ENCODE measurements at regions not wholly inside any gene's neighbourhood (a gene's known extent, or its start where the extent isn't known, plus 50 kb on each side); places are given as distances from the start of the nearest gene placed in this dataset.
A peak's percentile ranks its signal among the peaks of the same experiment; 100 is the strongest.

DNA sequence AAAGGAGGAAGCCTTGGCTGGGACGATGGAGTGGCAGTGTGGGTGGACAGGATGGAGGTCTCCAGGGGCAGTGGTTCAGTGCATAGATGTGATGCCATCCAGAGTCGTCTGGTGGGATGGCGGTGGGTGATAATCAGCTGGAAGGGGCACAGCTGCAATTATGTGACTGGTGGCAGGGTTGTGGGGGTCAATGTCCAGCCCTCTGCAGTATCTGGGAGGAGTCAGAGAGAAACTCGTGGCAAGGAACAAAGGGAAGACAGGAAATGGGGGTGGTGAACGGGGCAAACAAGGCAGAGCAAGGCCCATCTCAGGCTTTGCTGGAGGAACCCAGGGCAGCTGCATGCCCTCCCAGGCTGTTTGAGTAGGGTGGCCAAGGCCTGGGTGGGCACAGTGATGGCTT is 118.3 kb upstream of the USP24 start:
- no peak for DNase-seq

DNA sequence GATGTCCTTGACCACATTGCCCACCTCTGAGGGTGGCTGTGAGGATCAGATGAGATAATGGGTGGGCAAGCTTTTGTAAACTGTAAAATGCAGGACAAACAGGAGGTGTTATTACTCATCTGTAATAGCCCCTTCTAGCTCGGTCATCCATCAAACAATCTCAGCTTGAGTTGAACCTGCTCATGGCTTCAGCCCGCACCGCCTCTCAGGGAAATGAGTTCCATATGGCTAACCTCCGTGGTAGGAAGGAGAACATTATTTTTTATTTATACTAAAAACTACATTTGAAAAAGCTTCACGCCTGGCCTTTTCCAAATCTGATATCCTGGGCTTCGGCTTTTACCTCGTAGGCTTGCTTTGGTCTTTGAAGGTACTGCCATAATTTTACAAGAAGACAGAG is 116.2 kb upstream of the USP24 start:
- no peak for DNase-seq

DNA sequence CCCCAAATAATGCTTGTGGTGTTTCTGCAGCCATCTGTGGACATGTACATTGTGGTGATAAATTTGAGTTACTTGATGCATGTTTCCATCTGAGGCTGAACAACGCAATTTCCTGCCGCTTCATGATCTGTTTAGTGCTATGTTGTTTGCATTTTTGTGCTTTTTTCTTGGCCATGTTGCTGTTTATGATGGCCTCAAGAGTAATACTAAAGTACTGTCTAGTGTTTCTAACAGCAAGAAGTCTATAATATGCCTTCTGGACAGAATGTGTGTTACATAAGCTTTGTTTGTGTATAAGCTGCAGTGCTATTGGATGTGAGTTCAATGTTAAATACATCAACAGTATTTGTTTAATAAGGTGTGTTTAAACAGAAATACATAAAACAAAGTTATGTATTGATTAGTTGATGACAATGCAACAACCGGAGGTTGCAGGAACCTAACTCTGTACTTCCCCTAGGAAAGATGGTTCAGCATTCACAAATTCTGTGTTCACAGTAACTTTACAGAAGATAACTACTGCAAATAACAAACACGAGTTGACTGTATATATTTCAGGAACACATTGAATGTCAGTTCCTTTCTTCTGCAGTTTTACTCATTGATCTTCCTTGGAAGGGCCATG is 114.8 kb upstream of the USP24 start:
- no peak for DNase-seq

DNA sequence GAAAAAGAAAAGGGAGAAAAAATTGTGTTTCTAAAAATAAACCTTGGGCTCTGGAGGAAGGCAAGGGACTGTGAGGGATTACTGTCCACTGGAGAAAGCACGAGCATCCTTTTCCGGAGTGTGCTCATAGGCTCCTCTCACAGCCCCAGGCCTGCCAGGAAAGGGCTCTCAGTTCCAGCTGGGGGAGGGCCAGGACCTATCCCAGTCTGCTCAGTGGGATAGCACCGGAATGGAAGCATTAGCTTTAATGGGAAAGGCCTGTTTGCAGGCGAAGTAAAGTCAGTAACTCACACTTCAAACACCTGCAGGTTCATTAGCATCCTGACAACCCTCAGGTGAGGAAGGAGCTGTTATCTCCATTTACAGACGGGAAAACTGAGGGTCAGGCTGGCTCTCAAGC is 113.9 kb upstream of the USP24 start:
- DNase-seq: no peak

DNA sequence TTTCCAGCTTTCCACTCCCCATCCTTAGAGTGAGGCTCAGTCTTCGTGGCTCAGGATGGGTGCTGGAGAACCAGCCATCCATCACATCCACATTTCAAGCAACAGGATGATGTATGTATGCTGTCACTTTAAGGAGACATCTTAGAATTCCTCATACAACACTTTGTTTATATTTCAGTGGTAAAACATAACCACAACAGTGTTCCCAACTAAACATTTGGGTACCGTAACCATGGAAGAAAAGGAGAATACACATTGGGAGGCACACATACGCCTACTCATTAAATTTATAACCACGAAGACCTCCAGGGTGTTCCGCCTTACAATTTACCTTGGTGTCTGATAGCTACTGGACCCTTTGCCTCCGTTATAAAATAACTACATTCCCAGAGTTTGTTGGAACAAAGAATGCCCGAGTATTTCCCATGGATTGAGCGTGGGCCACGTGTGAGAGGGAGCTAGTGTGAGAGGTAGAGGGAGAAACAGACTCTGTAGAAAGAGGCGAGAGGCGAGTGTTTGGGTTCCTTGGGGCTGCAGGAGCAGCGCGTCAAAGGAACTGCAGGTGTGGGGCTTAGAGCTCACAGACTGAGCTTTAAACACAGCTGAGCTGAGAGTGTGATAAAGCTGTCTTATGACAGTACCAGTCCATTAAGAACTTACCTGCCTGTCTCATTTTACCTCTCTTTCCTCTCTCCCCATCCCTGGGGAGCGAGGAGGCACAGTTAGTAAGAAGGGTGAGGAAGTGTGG is 111.5 kb upstream of the USP24 start:
- no peak for DNase-seq

DNA sequence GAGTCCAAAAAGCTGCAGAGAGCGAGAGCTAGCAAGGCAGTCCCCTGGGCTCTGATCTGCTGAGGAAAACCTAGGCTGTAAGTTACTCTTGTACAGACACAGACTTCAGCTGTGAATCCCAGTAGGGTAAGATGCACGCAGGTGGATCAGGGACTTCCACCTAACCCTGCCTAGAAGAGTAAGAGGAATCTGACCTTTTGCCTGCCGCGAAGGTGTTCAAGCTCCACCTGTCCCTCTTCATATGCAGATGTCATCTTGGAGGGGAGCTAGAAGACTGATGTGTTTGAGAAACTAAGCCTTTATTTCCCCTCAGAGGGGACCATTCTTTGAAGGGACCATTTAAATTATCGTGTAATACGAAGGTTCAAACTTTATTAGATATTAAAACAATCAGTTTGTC is 108.6 kb upstream of the USP24 start:
- no peak for DNase-seq

DNA sequence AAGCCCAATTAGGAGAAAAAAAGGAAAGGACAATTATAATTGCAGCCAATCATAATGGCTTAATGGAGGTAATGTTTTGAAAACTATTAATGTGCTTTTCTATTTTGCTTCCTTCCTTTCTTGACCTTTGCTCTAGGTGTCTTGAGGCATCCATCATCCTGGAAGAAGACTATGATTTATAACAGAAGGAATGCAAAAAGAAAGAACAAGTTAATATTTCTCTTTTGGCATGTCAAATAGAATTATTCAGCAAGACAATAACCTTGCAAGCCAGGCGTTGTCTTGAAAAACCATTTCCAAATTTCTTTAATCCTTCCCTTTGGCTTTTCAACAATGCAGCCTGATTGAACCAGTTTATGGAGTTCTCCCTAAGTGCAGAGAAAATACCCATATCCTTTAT is 107.7 kb upstream of the USP24 start:
- no peak for DNase-seq

DNA sequence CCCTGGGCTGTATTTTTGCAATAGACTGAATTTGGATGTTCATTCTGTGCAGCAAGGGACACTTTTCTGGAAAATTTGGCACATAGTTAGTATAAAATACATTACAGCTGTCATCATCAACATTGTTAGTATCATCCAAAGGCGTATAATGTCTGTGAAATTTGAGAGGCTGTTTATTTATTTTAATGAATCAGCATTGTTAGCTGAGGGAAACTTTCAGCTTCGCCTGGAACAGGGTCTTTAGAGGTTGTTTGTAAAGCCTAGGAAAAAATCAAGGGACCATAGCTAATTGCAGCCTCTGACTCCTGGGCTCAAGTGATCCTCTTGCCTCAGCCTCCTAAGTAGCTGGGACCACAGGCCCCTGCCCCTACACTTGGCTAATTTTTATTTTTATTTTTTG is 106.8 kb upstream of the USP24 start:
- no peak for DNase-seq

DNA sequence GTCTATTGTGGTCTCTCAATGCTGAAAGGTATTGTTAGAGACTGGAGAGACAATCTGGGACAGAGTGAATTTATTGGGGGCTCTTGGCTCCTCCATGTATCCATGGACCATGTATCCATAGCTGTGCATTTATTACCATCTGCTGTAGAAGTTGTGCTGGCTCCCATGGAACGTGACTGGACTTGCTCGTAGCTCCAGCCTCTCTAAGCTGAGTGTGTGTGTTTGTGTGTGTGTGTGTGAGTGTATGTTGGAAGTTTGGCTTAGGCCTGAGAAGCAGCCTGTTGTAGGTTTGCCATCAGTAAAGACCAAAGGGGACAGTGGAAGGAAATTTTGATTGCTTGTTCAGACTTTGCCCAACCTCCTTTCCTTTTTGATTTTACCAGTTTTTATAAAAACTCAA is 105.7 kb upstream of the USP24 start:
- no peak for DNase-seq

DNA sequence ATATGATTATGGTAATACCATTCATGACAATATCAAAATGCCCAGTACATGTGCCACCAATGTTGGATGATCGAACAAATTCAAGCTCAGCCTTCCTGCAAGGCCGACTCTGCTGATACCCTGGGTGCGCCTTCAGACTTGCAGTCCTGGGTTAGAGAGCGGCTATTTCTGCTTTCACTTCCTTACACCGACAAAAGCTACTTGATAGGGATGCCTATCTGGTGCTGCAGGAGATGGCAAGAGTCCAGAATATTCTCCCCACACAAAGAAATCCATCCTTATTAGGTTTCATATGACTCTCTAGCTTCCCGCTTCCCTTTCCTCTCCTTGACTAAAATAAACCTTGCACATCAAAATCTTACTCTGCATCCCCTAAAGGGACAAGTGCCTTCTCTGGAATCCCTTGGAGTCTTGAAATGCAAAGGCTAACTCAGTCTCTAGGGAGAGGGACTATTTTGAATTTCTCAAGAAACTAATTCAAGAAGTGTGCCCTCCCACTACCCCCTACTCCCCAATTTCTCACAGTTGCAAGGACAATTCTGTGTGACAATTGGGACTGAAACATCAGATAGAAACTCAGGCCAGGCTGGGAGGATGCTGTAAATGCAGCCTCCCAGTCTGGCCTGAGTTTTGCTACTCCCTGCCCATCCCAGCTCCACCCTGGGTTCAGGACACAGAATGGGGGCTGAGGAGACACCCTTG is 103.1 kb upstream of the USP24 start:
- no peak for DNase-seq

DNA sequence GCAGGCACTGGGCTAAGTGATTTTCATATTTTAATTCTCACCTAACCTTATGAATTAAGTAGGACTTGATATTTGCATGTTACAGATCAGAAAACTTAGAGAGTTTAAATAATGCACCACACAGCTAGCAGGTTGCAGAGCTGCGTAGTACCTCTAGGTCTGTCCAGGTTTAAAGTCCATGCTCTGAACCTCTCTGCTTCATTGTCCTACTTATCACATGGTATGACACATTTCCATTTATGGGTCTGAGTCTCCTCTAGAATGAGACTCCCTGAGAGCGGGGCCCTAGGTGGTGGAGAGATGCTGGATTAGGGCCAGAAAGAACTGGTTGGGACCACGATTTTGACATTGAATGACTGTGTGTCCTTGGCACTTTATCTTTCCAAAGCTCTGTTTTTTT is 102.5 kb upstream of the USP24 start:
- DNase-seq: no peak

DNA sequence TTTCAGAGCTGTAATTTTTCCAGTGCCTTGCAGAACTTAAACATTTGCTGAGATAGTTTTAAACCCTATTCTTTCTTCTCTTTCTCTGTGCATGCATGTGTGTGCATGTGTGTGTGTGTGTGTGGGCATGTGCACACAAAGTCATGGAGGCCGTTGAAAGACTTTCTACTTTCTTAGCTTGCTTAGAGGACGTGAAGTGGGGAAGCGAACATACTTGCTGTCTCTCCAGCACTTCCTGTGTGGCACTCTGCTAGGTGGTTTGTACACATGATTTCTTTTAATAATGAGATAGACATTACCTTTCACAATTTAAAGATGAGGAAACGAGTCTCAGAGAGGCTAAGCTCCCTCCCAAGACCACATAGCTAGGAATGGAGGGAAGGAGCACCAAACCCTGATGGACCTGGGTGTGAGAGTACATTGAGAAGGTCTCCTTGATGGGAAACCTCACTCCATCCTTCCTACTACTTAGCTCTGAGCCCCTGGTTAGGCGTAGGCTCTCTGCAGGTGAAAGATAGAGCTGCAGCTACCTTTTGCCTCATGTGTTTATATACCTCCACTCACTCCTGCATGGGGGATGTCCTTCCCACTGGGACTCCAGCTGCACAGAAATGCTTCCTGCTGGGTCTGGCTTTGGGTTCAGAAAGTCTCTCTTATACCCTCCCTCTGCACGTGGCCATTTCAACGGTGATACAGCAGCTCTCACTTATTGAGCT is 101.9 kb upstream of the USP24 start:
- DNase-seq: no peak

DNA sequence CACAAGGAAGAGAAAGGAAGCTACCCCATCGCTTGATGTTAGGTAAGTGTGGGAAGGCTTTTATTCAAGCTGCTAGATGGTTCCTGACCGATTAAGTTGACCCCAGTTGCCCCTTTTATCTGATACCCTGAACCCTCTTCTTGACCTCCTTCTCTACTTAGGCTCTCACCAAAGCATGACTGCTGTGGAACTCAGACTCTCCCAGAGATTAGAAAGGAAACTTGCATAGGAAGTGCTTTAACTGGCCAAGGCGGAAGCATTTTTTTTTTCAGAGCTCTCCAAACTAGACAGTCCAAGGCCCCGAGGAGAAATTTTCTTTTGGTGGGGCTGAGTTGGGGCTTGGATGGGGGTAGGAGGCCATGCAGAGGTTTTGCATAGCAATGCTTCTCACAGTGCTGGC is 101.3 kb upstream of the USP24 start:
- DNase-seq: no peak

DNA sequence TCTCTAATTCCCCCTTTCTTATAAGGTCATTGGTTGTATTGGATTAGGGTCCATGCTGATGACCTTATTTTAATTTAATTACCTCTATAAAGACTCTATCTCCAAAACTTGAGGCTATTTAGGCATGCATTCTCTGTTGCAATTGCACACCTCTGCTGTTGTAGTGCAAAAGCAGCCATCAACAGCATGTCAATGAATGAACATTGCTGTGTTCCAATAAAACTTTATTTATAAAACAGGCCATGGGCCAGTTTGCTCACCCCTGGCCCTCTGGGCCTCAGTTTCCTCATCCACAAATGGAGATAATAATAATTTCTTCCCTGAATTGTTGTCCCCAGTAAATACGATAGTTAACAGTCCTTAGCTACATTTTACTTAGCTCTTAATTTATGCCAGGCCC is 100.4 kb upstream of the USP24 start:
- DNase-seq: no peak

DNA sequence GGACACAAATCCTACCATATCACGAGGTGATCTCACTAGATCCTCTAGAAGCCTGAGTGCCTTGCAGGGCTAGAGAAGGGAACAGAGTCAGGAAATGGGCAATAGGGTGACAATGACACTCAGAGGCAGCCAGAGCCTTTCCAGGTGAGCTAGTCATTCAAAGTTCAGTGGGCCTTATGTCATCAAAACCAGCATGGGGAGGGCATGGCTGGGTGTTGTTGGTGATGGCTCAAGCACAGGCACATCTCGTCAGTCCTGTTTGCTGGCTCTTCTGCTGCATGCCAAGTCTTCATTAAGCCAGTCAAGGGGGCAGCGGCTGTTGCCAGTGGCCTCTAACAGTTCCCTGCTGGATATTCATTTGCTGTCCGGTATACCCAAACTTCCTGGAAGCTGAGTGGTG is 99.6 kb upstream of the USP24 start:
- DNase-seq: no peak

DNA sequence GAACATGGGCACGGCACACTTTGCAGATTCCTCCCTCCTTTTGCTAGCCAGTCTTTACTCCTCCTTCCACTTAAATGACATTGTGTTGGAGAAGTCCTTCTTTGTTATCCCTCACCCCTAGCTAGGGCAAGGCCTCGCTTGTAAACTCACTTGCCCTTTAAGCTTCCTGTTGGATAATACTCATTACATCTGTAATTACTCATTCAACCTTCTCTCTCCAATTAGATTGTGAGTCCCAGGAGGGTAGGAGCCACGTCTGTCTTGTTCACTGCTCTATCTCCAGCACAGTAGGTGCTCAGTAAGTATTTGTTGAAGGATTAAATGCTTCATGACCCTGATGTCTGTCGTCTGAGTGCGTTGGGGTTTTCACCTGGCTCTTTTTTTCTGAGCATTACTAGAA is 98.7 kb upstream of the USP24 start:
- peak in 1 of 2 experiments; percentile 18 for DNase-seq

DNA sequence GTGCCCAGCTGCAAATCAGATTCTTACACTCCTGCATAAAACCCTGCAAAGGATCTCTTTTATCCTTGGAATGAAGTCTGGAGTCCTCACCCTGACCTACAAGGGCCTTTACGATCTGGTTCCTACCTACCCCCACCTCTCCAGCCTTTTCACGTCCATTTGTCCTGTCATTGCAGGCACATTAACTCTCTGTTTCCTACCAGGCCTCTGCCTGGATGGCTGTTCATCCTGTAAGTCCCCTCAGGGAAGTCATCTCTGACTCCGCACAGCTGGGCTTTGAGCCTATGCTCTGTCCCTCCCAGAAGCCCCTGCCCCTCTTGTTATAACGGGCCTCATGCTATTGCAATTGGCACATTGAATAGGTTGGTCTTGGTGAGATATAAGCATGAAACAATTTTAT is 96.8 kb upstream of the USP24 start:
- no peak for DNase-seq

DNA sequence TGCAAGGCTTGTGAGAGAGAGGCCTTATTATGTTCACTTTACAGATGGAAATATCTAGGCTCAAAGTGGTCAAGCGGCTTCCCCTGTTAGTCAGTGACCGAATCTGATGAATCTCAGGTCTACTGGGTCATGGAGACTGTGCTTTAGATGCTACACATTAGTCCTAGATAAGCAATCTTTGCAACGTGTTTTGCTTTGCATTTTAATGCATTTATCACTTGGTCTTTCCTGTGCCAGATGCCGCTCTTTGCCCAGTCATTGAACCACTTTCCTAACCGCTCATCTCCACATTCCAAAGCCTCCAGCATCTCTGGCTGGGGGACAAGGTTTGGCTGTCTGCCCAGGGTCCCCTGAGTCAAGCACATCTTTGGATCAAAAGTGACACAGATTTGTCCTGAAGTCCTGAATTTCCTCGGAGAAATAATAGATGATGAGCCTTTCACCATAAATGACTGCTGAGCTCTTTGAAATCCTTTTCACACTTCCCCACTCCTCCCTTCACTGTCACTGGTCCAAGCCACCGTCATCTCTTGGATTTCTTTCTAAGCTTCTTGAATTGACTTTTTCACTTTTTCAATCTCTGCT is 96.0 kb upstream of the USP24 start:
- no peak for DNase-seq

DNA sequence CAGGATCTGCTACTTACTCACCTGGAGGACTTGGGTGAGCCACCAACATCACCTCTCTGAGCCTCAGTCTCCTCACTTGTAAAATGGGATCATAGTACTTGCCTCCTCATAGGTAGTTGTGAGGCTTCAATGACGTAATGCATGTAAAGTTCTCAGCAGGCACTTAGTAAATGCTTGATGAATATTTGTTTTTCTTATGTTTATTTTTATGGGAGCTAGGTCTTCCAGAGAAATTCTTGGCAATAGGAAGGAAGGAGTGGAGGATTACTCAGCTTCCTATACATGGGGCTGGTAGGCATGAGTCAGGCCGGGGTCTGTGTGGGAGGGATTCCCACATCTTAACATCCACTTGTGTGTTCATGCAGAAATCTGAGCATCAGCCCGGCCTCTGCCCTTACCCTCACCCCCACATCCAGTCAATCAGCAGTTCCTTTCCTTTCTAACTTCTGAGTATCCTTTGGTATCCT is 95.4 kb upstream of the USP24 start:
- no peak for DNase-seq

DNA sequence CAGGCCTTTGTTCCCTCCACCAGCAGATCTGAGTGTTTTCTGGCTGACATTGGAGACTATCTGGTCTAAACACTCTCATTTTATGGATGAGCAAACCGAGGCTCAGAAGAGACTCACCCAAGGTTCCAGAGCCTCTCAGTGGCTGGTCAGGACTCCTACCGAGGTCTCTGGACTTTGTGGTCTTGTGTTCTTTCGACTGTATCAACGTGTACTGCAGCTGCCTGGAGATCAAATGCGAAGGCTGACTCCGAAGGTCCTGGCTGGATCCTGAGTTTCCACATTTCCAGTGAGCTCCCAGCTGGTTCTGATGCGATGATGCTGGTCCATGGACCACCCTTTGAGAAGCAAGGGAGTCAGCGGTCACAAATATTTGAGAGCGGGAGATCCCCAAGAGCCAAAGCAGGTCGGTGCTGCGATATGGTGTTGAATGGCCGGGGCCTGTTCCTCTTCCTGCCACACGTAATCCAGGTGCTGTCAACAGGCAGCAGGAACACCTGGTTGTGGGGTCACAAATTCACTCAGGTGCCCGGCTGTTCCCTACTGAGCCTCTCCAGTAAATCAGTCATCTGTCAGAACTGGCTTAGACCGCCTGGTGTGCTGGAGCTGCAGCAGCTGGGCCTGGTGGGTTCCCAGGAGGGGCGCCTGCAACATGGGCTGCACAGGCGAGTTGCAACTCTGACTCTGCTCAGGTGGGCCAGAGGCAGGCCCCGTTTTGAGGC is 94.8 kb upstream of the USP24 start:
- no peak for DNase-seq

DNA sequence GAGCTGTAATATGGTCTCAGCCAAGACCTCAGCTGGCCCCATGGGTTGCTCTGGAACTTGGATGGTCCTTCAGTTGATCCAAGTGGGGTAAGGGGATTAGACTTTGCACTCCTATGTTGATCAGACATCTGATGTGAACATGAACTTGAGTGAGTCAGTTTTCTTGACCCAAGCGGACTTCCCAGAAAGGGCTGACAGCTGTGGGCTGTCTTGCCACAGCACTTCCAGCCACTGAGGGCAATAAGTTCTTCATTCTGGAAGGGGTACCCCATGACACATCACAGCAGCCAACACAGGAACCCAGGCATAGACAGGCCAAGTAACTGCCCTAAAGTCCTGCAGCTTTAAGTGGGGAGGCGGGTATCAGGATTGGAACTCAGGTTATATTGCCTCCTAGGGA is 93.9 kb upstream of the USP24 start:
- DNase-seq: no peak

DNA sequence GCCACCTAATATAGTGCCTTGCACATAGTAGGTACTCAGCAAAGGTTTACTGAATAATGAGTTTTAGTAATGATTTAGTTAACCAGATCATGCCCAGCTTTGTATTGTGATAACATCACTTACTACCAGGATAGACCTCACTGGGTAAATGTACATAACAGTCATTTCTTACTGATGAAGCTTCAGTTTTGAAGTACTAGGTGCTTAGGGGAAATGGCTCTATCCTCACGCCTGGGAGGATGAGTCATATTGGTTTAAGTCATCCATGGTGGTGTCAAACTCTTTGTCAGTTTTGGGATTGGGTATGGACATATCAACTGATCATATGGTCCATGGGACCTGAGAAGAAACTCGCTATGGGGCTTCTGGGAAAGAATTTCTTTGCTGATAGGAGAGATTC is 90.6 kb upstream of the USP24 start:
- no peak for DNase-seq

Measured in NCI-H2081 (cell line).